SK-N-SH (cell line): ENCODE measurements at regions not wholly inside any gene's neighbourhood (a gene's known extent, or its start where the extent isn't known, plus 50 kb on each side); places are given as distances from the start of the nearest gene placed in this dataset.

Source experiments
- CTCF ChIA-PET: fragments of 300-600, 350-600 bp; formaldehyde crosslinking; extraction: SDS; loops from one replicate; lab custom pipeline; 2021; lab: Yijun Ruan, JAX
- POLR2A ChIA-PET: fragments of 350-600 bp; sonication (Branson Sonifier 250); formaldehyde crosslinking; extraction: SDS; loops from one replicate; lab custom pipeline; 2020; ENCODE audit warnings: antibody characterized with exemption, inconsistent platforms; lab: Yijun Ruan, JAX
- DNase-seq: peaks from one replicate; pipeline ENCODE4 v3.0.0; 2012
- H2AFZ ChIP-seq: fragments of 200-600 bp; sonication (generic); 2 replicates; pipeline ENCODE4 v1.8.1; 2016; ENCODE audit warnings: antibody characterized with exemption, mild to moderate bottlenecking, low read depth
- H3F3A ChIP-seq: fragments of 200-600 bp; sonication (generic); replicated peaks from 2 replicates; pipeline ENCODE3; 2016; ENCODE audit warnings: antibody characterized with exemption, mild to moderate bottlenecking; ENCODE audit not compliant: insufficient read depth
- H3K27ac ChIP-seq, 2 experiments: fragments of 200-500 bp in 1 of 2; fragments of 200-600 bp in 1 of 2; sonication (Bioruptor generic) in 1 of 2; sonication (generic), shearing (Covaris generic) in 1 of 2; 2 replicates each; pipeline versions ENCODE4 v1.5.1 to v1.6.1; 2014 to 2016; ENCODE audit warnings: low read depth in 2 of 2, inconsistent platforms in 1 of 2, low read length in 1 of 2, mild to moderate bottlenecking in 1 of 2, mixed read lengths in 1 of 2
- H3K27me3 ChIP-seq: fragments of 200-600 bp; sonication (generic), shearing (Covaris generic); 2 replicates; pipeline ENCODE4 v1.6.1; 2016; ENCODE audit warnings: mixed run types; ENCODE audit not compliant: insufficient read depth
- H3K36me3 ChIP-seq, 2 experiments: fragments of 200-500 bp in 1 of 2; fragments of 200-600 bp in 1 of 2; sonication (Bioruptor generic) in 1 of 2; sonication (generic) in 1 of 2; replicated peaks in 1 of 2; 2 replicates each; pipeline versions ENCODE3 to v1.5.1; 2014 to 2016; ENCODE audit warnings: low read length in 1 of 2, mild to moderate bottlenecking in 1 of 2; ENCODE audit not compliant: insufficient read depth in 2 of 2, control insufficient read depth in 1 of 2
- H3K4me1 ChIP-seq, 2 experiments: fragments of 200-500 bp in 1 of 2; fragments of 200-600 bp in 1 of 2; sonication (Bioruptor generic) in 1 of 2; sonication (generic), shearing (Covaris generic) in 1 of 2; 2 replicates each; pipeline versions ENCODE4 v1.5.1 to v1.6.1; 2014 to 2016; ENCODE audit warnings: low read depth in 1 of 2, low read length in 1 of 2, mixed run types in 1 of 2; ENCODE audit not compliant: insufficient read depth in 2 of 2, control insufficient read depth in 1 of 2
- H3K4me2 ChIP-seq: fragments of 200-600 bp; sonication (generic), shearing (Covaris generic); 2 replicates; pipeline ENCODE4 v1.6.1; 2017; ENCODE audit warnings: mixed run types
- H3K4me3 ChIP-seq, 2 experiments: fragments of 200-500 bp in 1 of 2; fragments of 200-600 bp in 1 of 2; sonication (Bioruptor generic) in 1 of 2; sonication (generic), shearing (Covaris generic) in 1 of 2; 2 replicates each; pipeline versions ENCODE4 v1.5.1 to v1.8.1; 2014 to 2016; ENCODE audit warnings: low read depth in 2 of 2, inconsistent platforms in 1 of 2, low read length in 1 of 2, mild to moderate bottlenecking in 1 of 2, mixed read lengths in 1 of 2, moderate library complexity in 1 of 2
- H3K79me2 ChIP-seq: fragments of 200-600 bp; sonication (generic); 2 replicates; pipeline ENCODE4 v1.8.1; 2017; ENCODE audit warnings: mild to moderate bottlenecking; ENCODE audit not compliant: insufficient read depth
- H3K9ac ChIP-seq: fragments of 200-600 bp; sonication (generic); 2 replicates; pipeline ENCODE4 v1.6.1; 2017; ENCODE audit warnings: mixed run types
- H3K9me2 ChIP-seq: fragments of 200-600 bp; sonication (generic); 2 replicates; pipeline ENCODE4 v1.6.1; 2017; ENCODE audit warnings: mixed run types
- H3K9me3 ChIP-seq: fragments of 200-600 bp; sonication (generic); 2 replicates; pipeline ENCODE4 v1.6.1; 2017; ENCODE audit warnings: mixed run types, mild to moderate bottlenecking, moderate library complexity
- H4K20me1 ChIP-seq: fragments of 200-600 bp; sonication (generic); 2 replicates; pipeline ENCODE4 v1.6.1; 2017; ENCODE audit warnings: mild to moderate bottlenecking, mixed run types; ENCODE audit not compliant: insufficient read depth
- EZH2phosphoT487 ChIP-seq: fragments of 200-600 bp; sonication (generic); IDR thresholded peaks from 2 replicates; pipeline ENCODE4 v1.6.1; 2017; ENCODE audit warnings: low read depth, mixed run types, mild to moderate bottlenecking, antibody characterized with exemption, moderate library complexity, borderline replicate concordance
- GATA2 ChIP-seq: sonication (generic); formaldehyde crosslinking; IDR thresholded peaks from 2 replicates; pipeline ENCODE4 v1.5.0; 2020; ENCODE audit warnings: mild to moderate bottlenecking, missing genetic modification reagents
- JUND ChIP-seq: IDR thresholded peaks from 2 replicates; pipeline ENCODE4 v1.4.0; 2012
- MAX ChIP-seq: IDR thresholded peaks from 2 replicates; pipeline ENCODE4 v1.4.0; 2012; ENCODE audit warnings: low read depth
- NRF1 ChIP-seq: IDR thresholded peaks from 2 replicates; pipeline ENCODE4 v1.6.1; 2012; ENCODE audit warnings: low read depth, mild to moderate bottlenecking, low read length
- POLR2AphosphoS5 ChIP-seq: IDR thresholded peaks from 2 replicates; pipeline ENCODE4 v1.6.1; 2012; ENCODE audit warnings: low read depth, low read length
- RAD21 ChIP-seq: IDR thresholded peaks from 2 replicates; pipeline ENCODE4 v1.6.1; 2012; ENCODE audit warnings: mild to moderate bottlenecking, low read length
- RCOR1 ChIP-seq: fragments of 150-350 bp; IDR thresholded peaks from 2 replicates; pipeline ENCODE4 v1.6.1; 2017; ENCODE audit warnings: antibody characterized with exemption, low read length
- REST ChIP-seq: IDR thresholded peaks from 2 replicates; pipeline ENCODE4 v1.6.1; 2012; ENCODE audit warnings: mild to moderate bottlenecking, low read depth, low read length, moderate library complexity
- RXRA ChIP-seq: IDR thresholded peaks from 2 replicates; pipeline ENCODE4 v1.4.0; 2012; ENCODE audit warnings: low read depth, mild to moderate bottlenecking, borderline replicate concordance
- SIN3A ChIP-seq: IDR thresholded peaks from 2 replicates; pipeline ENCODE4 v1.6.1; 2012; ENCODE audit warnings: low read depth, mild to moderate bottlenecking, low read length, moderate library complexity, borderline replicate concordance
- TCF12 ChIP-seq: IDR thresholded peaks from 2 replicates; pipeline ENCODE4 v1.4.0; 2012
- TEAD4 ChIP-seq: IDR thresholded peaks from 2 replicates; pipeline ENCODE4 v1.4.0; 2012; ENCODE audit warnings: mild to moderate bottlenecking, borderline replicate concordance; ENCODE audit not compliant: insufficient read depth
- USF1 ChIP-seq: IDR thresholded peaks from 2 replicates; pipeline ENCODE4 v1.4.0; 2012; ENCODE audit warnings: low read depth, borderline replicate concordance
- USF2 ChIP-seq: fragments of 150-350 bp; IDR thresholded peaks from 2 replicates; pipeline ENCODE4 v1.6.1; 2017; ENCODE audit warnings: antibody characterized with exemption, low read length, low read depth, borderline replicate concordance
- YY1 ChIP-seq: IDR thresholded peaks from 2 replicates; pipeline ENCODE4 v1.4.0; 2012; ENCODE audit warnings: low read depth, mild to moderate bottlenecking
- WGBS: methylation state at CpG from one replicate; pipeline ENCODE4 v1.1.6; 2017; ENCODE audit warnings: low lambda C conversion rate; 5-methylcytosine and 5-hydroxymethylcytosine counted together
- TF ChIP-seq, protein P1 (sequence below): IDR thresholded peaks from 2 replicates; pipeline ENCODE4 v1.4.0; 2012; ENCODE audit warnings: low read depth, borderline replicate concordance
- TF ChIP-seq, protein P2 (sequence below): fragments of 150-350 bp; IDR thresholded peaks from 2 replicates; pipeline ENCODE4 v1.6.1; 2016; ENCODE audit warnings: mild to moderate bottlenecking, low read depth, low read length

DNA sequence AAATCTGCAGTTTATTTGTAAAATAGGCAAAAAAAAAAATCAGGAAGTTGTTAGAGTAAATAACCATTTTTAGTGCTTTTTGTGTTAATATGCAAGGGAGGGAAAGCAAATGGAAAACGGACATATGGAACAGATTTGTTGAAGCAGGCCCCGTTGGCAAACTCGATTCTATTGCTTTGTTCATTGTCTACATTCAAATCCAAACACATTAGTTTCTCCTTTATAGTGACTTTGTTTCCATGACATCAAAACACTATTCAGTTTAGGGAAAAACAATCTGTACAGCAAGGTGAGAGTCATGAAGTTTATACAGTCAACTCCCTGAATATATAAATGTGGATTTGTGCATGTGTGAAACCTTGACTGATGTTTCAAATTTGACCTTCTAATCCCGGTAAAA is 142.2 kb downstream of the FAM47A start:
- Histone ChIP-seq H3K4me3 (no peak overlapping the region), H3K9me2 (no peaks in the 10 kb centered on the region), H3K4me1 (no peaks in the 10 kb centered on the region), H4K20me1 (no peaks in the 10 kb centered on the region), H3K9me3 (no peaks in the 10 kb centered on the region), H3K79me2 (no peaks in the 10 kb centered on the region), H3K9ac (no peak overlapping the region), H3K36me3 (no peaks in the 10 kb centered on the region), H3F3A (no peaks in the 10 kb centered on the region), H2AFZ (no peak overlapping the region), H3K27ac (no peak overlapping the region), H3K27me3 (no peaks in the 10 kb centered on the region), H3K4me2 (no peak overlapping the region)
- CTCF ChIA-PET, result no interaction called here
- TF ChIP-seq TEAD4 (no peak), MAX (no peak), RAD21 (no peak), POLR2AphosphoS5 (no peak), NRF1 (no peak), TCF12 (no peak), GATA2 (CRISPR knock-in tag) (no peak), EZH2phosphoT487 (no peak), USF2 (no peak), RXRA (no peak), RCOR1 (no peak), YY1 (no peak), SIN3A (no peak), JUND (no peak), USF1 (no peak), REST (no peak)
- TF ChIP-seq, protein P1, sequence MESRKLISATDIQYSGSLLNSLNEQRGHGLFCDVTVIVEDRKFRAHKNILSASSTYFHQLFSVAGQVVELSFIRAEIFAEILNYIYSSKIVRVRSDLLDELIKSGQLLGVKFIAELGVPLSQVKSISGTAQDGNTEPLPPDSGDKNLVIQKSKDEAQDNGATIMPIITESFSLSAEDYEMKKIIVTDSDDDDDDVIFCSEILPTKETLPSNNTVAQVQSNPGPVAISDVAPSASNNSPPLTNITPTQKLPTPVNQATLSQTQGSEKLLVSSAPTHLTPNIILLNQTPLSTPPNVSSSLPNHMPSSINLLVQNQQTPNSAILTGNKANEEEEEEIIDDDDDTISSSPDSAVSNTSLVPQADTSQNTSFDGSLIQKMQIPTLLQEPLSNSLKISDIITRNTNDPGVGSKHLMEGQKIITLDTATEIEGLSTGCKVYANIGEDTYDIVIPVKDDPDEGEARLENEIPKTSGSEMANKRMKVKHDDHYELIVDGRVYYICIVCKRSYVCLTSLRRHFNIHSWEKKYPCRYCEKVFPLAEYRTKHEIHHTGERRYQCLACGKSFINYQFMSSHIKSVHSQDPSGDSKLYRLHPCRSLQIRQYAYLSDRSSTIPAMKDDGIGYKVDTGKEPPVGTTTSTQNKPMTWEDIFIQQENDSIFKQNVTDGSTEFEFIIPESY, result no peak
- TF ChIP-seq, protein P2, sequence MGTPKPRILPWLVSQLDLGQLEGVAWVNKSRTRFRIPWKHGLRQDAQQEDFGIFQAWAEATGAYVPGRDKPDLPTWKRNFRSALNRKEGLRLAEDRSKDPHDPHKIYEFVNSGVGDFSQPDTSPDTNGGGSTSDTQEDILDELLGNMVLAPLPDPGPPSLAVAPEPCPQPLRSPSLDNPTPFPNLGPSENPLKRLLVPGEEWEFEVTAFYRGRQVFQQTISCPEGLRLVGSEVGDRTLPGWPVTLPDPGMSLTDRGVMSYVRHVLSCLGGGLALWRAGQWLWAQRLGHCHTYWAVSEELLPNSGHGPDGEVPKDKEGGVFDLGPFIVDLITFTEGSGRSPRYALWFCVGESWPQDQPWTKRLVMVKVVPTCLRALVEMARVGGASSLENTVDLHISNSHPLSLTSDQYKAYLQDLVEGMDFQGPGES, result no peak
- DNase-seq, result no peak
- POLR2A ChIA-PET, result no interaction called here
- whole genome bisulfite sequencing, result 6% methylated on average over 4 of the region's 4 CpGs
